ENCODE measurements at regions not wholly inside any gene's neighbourhood (a gene's known extent, or its start where the extent isn't known, plus 50 kb on each side); places are given as distances from the start of the nearest gene placed in this dataset.
"Not testable (repeated sequence)": the region's sequence is repeated elsewhere in the genome, so short reads cannot be mapped to it uniquely, and the experiment has no call there.

- DNase-seq: no peak
These were observed 411.2 kb upstream of the CHAC2 start for GRCh38 chr2:53356291-53356905.

- no peak for DNase-seq
These were observed 414.2 kb upstream of the CHAC2 start for GRCh38 chr2:53353135-53354114.

GRCh38 chr2:53347269-53347668, 420.3 kb upstream of the CHAC2 start:
- DNase-seq: no peak

GRCh38 chr2:53342248-53342647, 425.4 kb upstream of the CHAC2 start:
- DNase-seq: no peak

GRCh38 chr2:53334610-53335009, 433.0 kb upstream of the CHAC2 start:
- no peak for DNase-seq

GRCh38 chr2:53331667-53332066, 435.9 kb upstream of the CHAC2 start:
- no peak for DNase-seq

- DNase-seq: peak; percentile 22
These were observed 449.7 kb upstream of the CHAC2 start for GRCh38 chr2:53317861-53318260.

GRCh38 chr2:53315149-53315548, 452.5 kb upstream of the CHAC2 start:
- DNase-seq: no peak

GRCh38 chr2:53314718-53315117, 452.9 kb upstream of the CHAC2 start:
- no peak for DNase-seq

GRCh38 chr2:53313644-53314043, 454.0 kb upstream of the CHAC2 start:
- DNase-seq: not testable (repeated sequence)

GRCh38 chr2:53312721-53313120, 454.9 kb upstream of the CHAC2 start:
- no peak for DNase-seq

- no peak for DNase-seq
These were observed 455.4 kb upstream of the CHAC2 start for GRCh38 chr2:53312181-53312580.

- DNase-seq: no peak
These were observed 464.5 kb upstream of the CHAC2 start for GRCh38 chr2:53303012-53303578.

GRCh38 chr2:53302455-53302854, 465.1 kb upstream of the CHAC2 start:
- no peak for DNase-seq

- no peak for DNase-seq
These were observed 478.1 kb upstream of the CHAC2 start for GRCh38 chr2:53289309-53290006.

GRCh38 chr2:53286345-53286744, 481.3 kb upstream of the CHAC2 start:
- peak; percentile 51 for DNase-seq

- DNase-seq: no peak
These were observed 491.9 kb upstream of the CHAC2 start for GRCh38 chr2:53275743-53276142.

GRCh38 chr2:53268626-53269025, 499.0 kb upstream of the CHAC2 start:
- DNase-seq: no peak

- DNase-seq: no peak
These were observed 499.5 kb upstream of the CHAC2 start for GRCh38 chr2:53268086-53268485.

- DNase-seq: no peak
These were observed 501.9 kb upstream of the CHAC2 start for GRCh38 chr2:53265544-53266299.

GRCh38 chr2:53260568-53260967, 507.0 kb upstream of the CHAC2 start:
- DNase-seq: no peak

GRCh38 chr2:53259395-53260009, 508.1 kb upstream of the CHAC2 start:
- no peak for DNase-seq

Data from kidney glomerular epithelial cell (primary cell).